ENCODE measurements at regions not wholly inside any gene's neighbourhood (a gene's known extent, or its start where the extent isn't known, plus 50 kb on each side); places are given as distances from the start of the nearest gene placed in this dataset.

DNA sequence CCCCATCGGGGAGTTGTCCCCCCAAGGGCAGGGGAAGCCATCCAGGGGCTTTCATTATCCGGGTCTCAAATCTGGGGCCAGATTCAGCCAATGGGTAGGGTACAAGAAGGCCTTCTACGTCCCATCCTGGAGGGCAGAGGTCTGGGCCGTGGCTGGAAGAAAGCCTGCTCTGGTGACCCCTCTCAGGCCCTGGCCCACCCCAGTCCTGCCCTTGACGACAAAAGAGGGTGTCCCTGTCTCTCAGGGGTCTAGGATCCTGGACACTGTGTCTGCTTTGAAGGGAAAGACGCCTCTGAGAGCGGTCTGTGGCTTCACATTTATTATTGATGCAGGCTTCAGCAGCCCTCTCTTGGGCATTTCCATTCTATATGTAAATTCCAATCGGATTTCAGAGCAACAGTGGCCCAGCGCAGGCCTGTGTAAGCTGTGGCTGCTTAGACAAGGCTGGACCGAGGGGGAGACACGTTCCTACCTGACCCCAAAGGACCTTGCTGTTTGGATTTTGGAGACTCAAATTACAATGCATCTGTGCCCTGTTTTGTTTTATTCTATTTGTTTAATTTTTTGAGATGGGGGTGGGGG is 83.2 kb upstream of the BAIAP2L1 start:
- Histone ChIP-seq H3K36me3 (replicated peaks in 1 of 2; ENCODE audit: control insufficient read depth in 1 of 2, insufficient read depth in 2 of 2, low read length in 2 of 2) (no peaks in the 10 kb centered on the region), H3K27ac (ENCODE audit: extremely low read length, insufficient read depth, low read length) (no peak overlapping the region), H4K20me1 (ENCODE audit: insufficient read depth, low read length) (no peaks in the 10 kb centered on the region), H3K27me3 (ENCODE audit: control insufficient read depth in 1 of 2, insufficient read depth in 2 of 2, low read length in 2 of 2) (peaks cover 2 to 11% of the 10 kb centered on the region in 2 experiments; a peak in 2 of 5 replicates), H3K4me3 (replicated peaks in 1 of 3; ENCODE audit: insufficient read depth in 1 of 3, low read depth in 2 of 3, low read length in 3 of 3) (no peak overlapping the region), H3K9me3 (ENCODE audit: low read length) (peaks cover 8% of the 10 kb centered on the region; the same call in 1 of the 2 replicates), H3K9ac (ENCODE audit: insufficient read depth, low read depth, low read length) (no peak overlapping the region), H3K4me1 (ENCODE audit: insufficient read depth, low read length) (peaks cover 26% of the 10 kb centered on the region), H3K4me2 (ENCODE audit: low read depth, low read length) (no peak overlapping the region), H3K79me2 (ENCODE audit: insufficient read depth, low read length) (no peaks in the 10 kb centered on the region), H2AFZ (ENCODE audit: low read length) (no peak overlapping the region)
- CTCF ChIA-PET (ENCODE audit: low intra/inter-chr PET ratio, low total read pairs) = no interaction called here
- BruUV-seq (replicated peaks) = no TSS peak
- FAIRE-seq = no peak
- in situ Hi-C loops (cut with HindIII; ENCODE audit: extremely low pct_ligation_motif_present, low pct_unique_long_range_greater_than_20kb) = no loop called here
- no peak for ATAC-seq
- DNase-seq (ENCODE audit: low spot score) = no peak
- 11% methylated on average over 3 of the region's 11 CpGs for WGBS (ENCODE audit: low lambda C conversion rate)
- POLR2A ChIA-PET = no interaction called here
- intact Hi-C loops (cut with micrococcal nuclease; ENCODE audit: unreplicated experiment) = no loop called here
- no peak for TF ChIP-seq ZBTB7B (CRISPR knock-in tag; IDR thresholded peaks at IDR 0.05)
- TF ChIP-seq THAP9 (CRISPR knock-in tag; IDR thresholded peaks at IDR 0.05; ENCODE audit: borderline replicate concordance) = no peak
- no peak for TF ChIP-seq NCOA5 (CRISPR knock-in tag; IDR thresholded peaks at IDR 0.05)
- TF ChIP-seq HNRNPK (IDR thresholded peaks at IDR 0.05; ENCODE audit: low read depth, low read length, poor library complexity, severe bottlenecking) = no peak
- no peak for TF ChIP-seq ZNF317 (CRISPR knock-in tag; IDR thresholded peaks at IDR 0.05)
- TF ChIP-seq NFATC3 (CRISPR knock-in tag; IDR thresholded peaks at IDR 0.05) = no peak
- TF ChIP-seq EHMT2 (IDR thresholded peaks at IDR 0.05; ENCODE audit: borderline replicate concordance, low read depth, low read length) = no peak
- TF ChIP-seq NONO (IDR thresholded peaks at IDR 0.05) = no peak
- TF ChIP-seq NONO (CRISPR knock-in tag; conservative IDR thresholded peaks at IDR 0.05) = no peak
- no peak for TF ChIP-seq ZNF800 (CRISPR knock-in tag; IDR thresholded peaks at IDR 0.05)
- TF ChIP-seq ZNF12 (CRISPR knock-in tag; IDR thresholded peaks at IDR 0.05) = no peak
- no peak for TF ChIP-seq ZNF768 (CRISPR knock-in tag; IDR thresholded peaks at IDR 0.05)
- no peak for TF ChIP-seq ZNF740 (CRISPR knock-in tag; IDR thresholded peaks at IDR 0.05)
- TF ChIP-seq, protein P1, sequence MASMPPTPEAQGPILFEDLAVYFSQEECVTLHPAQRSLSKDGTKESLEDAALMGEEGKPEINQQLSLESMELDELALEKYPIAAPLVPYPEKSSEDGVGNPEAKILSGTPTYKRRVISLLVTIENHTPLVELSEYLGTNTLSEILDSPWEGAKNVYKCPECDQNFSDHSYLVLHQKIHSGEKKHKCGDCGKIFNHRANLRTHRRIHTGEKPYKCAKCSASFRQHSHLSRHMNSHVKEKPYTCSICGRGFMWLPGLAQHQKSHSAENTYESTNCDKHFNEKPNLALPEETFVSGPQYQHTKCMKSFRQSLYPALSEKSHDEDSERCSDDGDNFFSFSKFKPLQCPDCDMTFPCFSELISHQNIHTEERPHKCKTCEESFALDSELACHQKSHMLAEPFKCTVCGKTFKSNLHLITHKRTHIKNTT (CRISPR knock-in tag; IDR thresholded peaks at IDR 0.05) = no peak
- TF ChIP-seq ZNF121 (CRISPR knock-in tag; IDR thresholded peaks at IDR 0.05) = no peak
- TF ChIP-seq, protein P2, sequence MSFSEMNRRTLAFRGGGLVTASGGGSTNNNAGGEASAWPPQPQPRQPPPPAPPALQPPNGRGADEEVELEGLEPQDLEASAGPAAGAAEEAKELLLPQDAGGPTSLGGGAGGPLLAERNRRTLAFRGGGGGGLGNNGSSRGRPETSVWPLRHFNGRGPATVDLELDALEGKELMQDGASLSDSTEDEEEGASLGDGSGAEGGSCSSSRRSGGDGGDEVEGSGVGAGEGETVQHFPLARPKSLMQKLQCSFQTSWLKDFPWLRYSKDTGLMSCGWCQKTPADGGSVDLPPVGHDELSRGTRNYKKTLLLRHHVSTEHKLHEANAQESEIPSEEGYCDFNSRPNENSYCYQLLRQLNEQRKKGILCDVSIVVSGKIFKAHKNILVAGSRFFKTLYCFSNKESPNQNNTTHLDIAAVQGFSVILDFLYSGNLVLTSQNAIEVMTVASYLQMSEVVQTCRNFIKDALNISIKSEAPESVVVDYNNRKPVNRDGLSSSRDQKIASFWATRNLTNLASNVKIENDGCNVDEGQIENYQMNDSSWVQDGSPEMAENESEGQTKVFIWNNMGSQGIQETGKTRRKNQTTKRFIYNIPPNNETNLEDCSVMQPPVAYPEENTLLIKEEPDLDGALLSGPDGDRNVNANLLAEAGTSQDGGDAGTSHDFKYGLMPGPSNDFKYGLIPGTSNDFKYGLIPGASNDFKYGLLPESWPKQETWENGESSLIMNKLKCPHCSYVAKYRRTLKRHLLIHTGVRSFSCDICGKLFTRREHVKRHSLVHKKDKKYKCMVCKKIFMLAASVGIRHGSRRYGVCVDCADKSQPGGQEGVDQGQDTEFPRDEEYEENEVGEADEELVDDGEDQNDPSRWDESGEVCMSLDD (CRISPR knock-in tag; IDR thresholded peaks at IDR 0.05; ENCODE audit: borderline replicate concordance) = no peak
- TF ChIP-seq ZKSCAN1 (IDR thresholded peaks at IDR 0.05; ENCODE audit: low read length) = no peak

All from HepG2 (cell line).